Activated CD4-positive, alpha-beta T cell treated with anti-CD3 and anti-CD28 coated beads for 24 hours (primary cell): ENCODE measurements at regions not wholly inside any gene's neighbourhood (a gene's known extent, or its start where the extent isn't known, plus 50 kb on each side); places are given as distances from the start of the nearest gene placed in this dataset.
"Not testable (repeated sequence)": the region's sequence is repeated elsewhere in the genome, so short reads cannot be mapped to it uniquely, and the experiment has no call there.

Experiments used
- DNase-seq, 2 donors: peaks; one replicate each; pipeline ENCODE4 v3.0.0-alpha.2; 2020; ENCODE audit warnings: low read depth in 2 of 2

DNA sequence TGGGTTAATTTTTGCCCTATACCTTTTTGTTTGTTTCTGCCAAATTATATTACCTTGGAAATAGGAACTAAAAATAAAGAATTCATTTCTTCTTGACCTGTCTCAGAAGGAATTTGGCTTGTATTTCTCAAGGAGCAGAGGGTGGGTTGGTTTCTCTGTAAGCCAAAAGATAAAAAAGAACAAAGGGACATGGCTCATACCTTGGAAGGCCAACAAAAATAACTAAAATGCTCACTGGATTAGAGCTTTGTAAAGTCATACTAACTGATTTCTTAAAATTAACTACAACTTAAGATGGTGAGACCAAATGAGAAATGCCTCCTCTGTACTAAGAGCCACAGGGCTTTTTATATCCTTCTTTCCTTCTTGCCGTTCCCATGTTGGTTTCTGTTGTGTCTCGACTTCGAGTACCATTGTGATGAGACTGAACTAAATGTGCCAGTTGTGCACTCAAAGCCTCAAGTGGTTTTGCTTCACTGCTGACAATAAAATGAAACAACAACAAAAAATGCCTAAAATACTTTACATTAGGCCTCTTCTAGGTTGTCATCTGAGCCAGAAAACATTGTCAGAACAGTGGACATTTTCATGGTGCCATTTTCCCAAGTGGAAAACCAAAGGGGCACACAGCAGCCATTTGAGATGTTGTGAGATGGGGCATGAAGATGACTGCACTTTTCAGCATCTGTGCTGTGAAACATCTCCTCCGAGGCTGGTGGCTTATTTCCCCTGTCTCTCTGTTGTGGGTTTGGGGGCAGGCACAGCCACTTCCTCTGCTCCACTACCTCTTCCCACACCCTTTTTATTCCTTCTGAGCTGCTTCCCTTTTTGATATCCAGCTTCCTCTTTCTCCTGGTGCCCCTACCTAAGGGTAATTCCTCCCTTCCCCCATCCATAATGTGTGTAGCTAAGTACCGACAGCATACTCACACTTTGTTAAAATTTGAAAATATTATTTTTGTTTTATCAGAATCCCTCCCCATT is 51.8 kb upstream of the AGR3 start:
- DNase-seq, result no peak

DNA sequence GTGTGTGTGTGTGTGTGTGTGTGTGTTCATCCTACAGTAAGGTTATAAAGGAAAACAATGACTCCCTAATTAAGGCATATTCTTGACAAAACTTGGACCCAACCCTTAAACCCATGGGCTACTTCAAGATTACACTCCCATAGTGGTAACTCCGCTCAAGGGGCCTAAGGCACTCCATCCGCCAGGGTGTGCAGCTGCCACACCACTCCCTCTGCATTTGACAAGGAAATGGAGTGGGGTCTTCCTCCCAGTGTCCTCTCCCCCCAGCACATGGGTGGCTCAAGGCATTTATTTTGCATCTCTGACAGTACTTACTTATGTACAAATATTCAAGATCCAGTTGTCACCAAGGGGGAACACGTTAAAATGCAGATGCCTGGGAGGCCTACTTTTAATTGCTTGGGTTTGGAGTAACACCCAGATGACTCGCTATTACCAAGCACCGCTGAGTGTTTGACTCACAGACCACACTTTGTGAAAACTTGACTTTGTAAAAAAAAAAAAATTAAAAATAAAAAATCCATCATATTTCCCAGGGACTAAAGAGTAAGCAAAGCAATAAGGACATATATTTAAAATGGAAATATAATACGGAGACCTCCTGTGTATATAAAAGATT is 53.0 kb upstream of the AGR3 start:
- no peak for DNase-seq

GRCh38 chr7:16935341-16935735 is 53.6 kb upstream of the AGR3 start:
- DNase-seq, result no peak

DNA sequence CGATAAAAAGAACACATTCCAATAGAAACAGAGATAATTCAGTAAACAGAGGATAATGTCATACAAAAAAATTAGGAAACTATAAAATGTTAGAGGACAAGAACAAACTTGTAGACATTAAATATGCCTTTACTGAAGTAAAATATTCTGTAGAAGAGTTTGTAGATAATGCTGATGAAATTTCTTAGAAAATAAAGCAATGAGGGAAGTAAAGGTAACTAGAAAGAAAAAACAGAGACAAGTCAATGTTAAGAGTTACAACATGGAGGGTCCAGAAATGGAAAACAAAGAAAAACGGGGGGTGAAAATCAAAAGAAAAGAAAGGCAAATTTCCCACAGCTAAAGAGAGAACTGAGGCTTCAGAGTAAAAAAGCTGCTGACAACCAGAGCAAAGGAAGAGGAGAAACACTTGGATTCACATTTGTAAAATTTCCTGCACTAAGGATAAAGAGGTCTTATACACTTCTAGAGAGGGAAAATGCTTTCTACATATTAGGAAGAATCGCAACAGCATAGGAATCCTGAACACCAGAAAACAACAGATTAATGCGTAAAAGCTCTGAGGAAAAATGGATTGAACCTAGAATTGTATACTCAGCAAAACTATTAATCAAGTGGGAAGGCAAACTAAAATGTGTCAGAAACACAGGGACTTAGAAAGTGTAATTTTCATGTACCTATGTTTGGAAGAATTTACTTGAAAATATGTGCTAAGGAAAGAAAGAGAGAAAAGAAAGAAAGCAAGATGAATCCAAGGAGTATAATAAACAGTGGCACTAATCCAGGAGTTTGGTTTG is 55.0 kb upstream of the AGR3 start:
- no peak for DNase-seq

- DNase-seq, result no peak
Observed at GRCh38 chr7:16939161-16939560, 57.4 kb upstream of the AGR3 start.

DNA sequence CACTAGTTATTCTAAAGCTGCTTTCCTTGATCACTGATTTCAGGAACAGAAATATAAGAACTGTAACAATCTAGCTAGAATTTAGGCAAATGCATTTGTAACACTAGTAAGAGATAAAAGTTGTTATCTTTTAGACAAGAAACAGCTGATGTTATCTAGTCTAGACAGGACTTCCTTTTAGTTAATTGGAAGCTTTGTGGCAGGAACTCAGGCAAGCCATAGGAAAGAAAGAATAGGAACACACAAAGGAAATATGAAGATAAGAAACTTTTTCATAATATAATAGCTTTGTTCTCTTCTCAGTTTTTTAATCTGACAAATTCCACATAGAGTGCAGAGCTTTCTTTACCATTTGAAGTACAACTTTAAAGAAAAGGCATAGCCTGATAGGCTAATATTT is 59.0 kb upstream of the AGR3 start:
- DNase-seq, result no peak

DNA sequence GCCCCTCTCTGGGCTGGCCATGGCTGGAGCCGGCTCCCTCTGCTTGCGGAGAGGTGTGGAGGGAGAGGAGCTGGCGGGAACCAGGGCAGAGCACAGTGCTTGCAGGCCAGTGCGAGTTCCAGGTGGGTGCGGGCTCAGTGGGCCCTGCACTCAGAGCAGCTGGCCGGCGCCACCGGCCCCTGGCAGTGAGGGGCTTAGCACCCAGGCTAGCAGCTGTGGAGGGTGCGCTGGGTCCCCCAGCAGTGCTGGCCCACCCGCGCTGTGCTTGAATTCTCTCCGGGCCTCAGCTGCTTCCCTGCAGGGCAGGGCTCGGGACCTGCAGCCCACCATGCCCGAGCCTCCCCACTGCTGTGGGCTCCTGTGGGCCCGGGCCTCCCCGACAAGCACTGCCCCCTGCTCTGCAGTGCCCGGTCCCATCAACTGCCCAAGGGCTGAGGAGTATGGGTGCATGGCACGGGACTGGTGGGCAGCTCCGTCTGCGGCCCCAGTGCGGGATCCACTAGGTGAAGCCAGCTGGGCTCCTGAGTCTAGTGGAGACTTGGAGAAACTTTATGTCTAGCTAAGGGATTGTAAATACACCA is 61.2 kb upstream of the AGR3 start:
- DNase-seq, result no peak

DNA sequence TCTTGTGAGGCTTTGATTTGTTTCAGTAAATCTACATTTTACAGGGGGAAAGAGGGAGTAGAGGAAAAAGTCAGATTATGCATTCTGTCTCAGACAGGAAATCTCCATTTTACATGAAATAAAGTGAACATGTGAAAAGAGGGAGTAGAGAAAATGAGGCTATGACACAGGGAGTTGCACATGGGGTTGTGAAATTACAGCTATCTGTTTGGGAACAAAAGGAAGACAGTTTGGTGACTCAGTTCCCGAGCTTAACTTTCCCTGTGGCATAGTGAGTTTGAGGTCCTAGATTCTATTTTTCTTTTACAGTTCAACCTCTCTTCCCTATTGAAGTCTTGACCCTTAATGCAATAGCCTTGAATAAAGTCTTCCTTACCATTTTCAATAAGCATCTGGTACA is 63.2 kb upstream of the AGR3 start:
- DNase-seq, result no peak

- no peak for DNase-seq
Observed at GRCh38 chr7:16945372-16945771, 63.6 kb upstream of the AGR3 start.

- not testable (repeated sequence) for DNase-seq
Observed at GRCh38 chr7:16948110-16948509, 66.3 kb upstream of the AGR3 start.

- DNase-seq, result no peak
Observed at GRCh38 chr7:16951483-16952080, 69.8 kb upstream of the AGR3 start.

- no peak for DNase-seq
Observed at GRCh38 chr7:16954321-16954720, 72.5 kb upstream of the AGR3 start.

- DNase-seq, result no peak
Observed at GRCh38 chr7:16958724-16959123, 76.9 kb upstream of the AGR3 start.

DNA sequence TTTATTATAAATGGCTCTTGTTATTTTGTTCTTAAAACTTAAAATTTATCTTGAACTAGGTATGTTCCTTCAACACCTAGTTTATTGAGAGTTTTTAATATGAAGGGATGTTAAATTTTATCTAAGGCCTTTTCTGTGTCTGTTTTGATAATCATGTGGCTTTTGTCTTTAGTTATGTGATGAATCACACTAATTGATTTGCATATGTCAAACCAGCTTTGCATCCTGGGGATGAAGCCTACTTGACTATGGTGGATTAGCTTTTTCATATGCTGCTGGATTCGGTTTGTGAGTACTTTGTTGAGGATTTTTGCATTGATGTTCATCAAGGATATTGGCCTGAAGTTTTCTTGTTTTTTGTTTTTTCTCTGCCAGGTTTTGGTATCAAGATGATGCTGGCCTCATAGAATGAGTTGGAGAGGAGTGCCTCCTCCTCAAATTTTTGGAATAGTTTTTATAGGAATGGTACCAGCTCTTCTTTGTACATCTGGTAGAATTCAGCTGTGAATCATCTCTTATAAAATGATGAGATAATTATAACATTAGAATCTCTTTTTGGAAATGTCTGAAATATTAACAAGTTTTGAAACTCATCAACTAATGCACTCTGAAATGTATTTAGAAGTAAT is 78.7 kb upstream of the AGR3 start:
- no peak for DNase-seq

- no peak for DNase-seq
Observed at GRCh38 chr7:16961641-16962040, 79.9 kb upstream of the AGR3 start.

DNA sequence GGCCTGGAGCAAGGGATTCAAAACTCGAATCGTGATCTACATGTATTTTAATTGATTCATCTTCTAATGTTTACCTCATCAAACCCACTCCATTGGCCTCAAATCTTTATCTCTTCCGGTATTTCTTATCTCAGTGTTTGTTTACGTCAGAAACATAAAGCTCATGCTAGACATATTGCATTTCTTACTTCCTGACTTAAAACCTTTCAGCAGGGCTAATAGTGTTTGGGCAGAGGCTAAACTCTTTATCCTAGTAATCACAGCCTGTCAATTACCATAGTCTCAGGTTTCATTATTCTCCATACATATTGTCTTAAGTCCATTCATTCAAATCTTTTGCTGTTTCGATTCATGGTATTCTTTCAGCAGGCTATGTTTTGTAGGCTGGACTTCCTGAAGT is 81.3 kb upstream of the AGR3 start:
- no peak for DNase-seq

DNA sequence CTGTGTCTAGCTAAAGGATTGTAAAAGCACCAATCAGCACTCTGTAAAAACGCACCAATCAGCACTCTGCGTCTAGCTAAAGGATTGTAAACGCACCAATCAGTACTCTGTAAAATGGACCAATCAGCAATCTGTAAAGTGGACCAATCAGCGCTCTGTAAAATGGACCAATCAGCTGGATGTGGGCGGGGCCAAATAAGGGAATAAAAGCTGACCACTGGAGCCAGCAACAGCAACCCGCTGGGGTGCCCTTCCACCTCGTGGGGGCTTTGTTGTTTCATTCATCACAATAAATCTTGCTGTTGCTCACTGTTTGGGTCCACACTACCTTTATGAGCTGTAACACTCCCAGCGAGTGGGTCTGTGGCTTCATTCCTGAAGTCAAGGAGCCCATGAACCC is 83.9 kb upstream of the AGR3 start:
- DNase-seq, result not testable (repeated sequence)

GRCh38 chr7:16967300-16967811 is 85.6 kb upstream of the AGR3 start:
- DNase-seq, result no peak

- DNase-seq, result no peak
Observed at GRCh38 chr7:16970732-16971482, 89.1 kb upstream of the AGR3 start.

DNA sequence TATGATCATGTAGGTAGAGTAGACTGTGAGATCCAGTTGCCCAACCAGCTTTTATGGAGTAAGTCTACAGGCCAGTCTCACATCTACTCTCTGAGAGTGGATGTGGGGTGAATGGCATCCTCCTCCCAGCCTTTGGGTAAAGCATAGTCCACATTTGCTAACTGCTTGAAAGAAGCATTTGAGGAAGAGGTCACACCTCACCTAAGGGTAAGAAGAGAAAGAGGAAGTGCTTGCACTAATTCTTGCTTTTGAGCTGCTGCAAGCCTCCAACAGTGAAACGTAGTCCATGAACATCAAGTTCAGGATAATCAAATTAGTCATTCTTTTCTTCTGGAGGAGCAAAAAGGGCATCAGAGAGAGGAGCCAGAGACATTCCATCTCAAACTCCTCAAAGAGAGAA is 93.9 kb upstream of the AGR3 start:
- no peak for DNase-seq
